HCEC 1CT (cell line): ENCODE measurements at regions not wholly inside any gene's neighbourhood (a gene's known extent, or its start where the extent isn't known, plus 50 kb on each side); places are given as distances from the start of the nearest gene placed in this dataset.

Source experiments
- DNase-seq: peaks from one replicate; pipeline ENCODE4 v3.0.0-alpha.2; 2017

DNA sequence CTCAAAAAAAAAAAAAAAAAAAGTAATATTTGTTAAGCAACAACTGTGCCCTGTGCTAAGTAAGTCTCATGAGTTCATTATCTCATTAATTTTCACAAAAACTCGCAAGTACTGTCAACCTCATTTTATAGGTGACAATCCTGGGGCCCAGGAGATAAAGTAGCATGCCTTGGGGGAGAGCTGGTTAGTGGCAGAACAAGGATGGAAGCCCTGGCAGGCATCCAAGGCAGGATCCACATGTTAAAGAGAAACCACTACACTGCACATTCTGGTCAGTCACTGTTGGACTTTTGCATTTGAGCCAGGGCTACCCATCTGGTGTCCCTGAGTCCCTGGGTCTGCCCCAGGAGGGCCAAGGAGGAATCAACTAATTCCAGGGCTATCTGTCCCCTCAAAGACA, 54.6 kb downstream of the ZFP36L2 start:
- DNase-seq: peak; percentile 12

DNA sequence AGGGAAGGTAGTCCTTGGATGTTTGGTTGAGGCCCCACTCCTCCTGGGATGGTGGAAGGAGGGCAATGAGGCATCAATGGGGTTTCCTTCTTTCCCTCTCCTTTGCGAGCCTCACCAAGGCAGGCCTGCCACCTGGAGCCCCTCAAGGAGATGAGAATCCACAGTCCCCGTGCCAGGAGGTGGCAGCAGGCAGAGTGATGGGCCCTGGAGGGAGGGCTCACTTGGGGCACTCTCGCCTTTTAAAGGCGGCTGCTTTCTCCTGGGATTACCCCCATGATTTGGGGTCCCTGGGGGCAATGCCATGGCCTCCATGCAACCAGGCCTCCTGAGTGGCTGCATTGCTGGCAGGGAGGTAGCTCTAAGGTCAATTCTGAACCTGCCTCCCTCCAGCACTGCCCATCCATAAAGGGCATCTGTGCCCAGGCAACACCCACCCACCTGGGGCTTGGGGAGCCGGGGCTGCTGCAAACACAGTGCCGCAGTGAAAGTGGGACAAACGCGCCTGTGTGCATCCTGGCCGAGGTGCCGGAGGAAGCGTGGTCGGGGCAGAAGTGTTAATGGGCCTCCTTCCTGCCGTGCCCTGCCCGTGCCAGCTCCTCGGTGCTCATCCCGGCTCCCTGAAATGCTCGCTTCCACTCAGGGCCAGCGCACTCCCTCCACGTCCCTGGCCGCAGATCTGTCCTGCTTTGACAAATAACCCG, 55.9 kb downstream of the ZFP36L2 start:
- no peak for DNase-seq

DNA sequence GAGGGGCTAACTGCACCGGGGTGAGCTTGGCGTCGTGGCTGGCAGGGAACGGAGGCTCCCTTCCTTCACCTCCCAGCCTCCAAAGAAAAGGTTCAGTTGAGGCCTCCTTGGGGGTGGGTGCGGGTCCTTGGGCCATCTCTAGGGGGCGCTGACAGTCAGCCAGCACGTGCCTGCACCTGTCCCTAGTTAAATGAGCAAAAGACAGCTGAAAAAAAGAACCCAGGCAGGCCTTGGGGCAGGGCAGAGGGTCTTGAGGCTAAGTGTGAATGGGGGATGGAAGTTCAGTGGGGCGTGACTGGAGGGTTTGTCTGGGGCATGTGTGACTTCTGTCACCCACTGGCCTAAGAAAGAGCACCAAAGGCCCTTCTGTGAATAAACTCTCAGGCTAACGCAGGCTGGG, 56.4 kb downstream of the ZFP36L2 start:
- DNase-seq: no peak

DNA sequence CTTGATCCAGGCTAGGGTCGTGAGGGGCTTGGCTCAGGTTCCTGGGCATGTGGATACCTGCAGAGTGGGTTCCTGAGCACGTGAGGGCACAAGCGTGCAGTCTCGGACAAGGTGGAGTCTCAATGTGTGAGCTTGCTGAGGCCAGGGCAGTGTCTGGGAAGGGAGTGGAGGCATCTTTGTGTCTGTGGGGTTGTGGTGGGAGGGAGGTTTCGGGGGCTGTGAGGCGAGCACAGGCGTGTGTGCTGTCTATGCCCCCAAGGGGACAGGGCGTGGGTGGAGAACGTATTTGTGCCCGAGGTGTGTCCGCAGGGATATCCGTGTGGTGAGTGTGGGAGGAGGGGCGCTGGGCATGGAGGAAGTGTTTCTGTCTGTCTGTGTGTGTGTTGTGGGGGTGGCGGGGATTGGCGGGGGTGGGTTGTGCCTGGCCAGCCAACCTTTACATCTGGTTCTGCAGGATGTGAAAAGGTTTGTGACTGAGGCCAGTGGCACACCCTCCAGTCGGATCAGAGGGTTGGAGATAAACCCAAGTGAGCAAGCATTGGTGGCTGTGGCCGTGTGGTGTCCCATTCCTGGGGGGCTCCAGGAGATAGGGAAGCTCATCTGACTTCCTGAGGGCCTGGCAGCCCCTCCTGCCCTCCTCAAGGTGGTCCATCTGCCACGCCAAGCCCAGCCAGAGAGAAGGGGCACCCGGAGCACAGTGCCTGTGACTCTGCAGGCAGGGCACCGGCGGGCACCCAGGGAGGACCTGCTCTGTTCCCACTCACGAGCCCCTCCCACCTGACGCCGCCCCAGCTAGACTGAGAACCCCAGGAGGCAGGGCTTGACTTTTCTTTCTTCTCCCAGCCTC, 57.1 kb downstream of the ZFP36L2 start:
- DNase-seq: no peak

GRCh38 chr2:43168016-43168369, 58.4 kb downstream of the ZFP36L2 start:
- no peak for DNase-seq

DNA sequence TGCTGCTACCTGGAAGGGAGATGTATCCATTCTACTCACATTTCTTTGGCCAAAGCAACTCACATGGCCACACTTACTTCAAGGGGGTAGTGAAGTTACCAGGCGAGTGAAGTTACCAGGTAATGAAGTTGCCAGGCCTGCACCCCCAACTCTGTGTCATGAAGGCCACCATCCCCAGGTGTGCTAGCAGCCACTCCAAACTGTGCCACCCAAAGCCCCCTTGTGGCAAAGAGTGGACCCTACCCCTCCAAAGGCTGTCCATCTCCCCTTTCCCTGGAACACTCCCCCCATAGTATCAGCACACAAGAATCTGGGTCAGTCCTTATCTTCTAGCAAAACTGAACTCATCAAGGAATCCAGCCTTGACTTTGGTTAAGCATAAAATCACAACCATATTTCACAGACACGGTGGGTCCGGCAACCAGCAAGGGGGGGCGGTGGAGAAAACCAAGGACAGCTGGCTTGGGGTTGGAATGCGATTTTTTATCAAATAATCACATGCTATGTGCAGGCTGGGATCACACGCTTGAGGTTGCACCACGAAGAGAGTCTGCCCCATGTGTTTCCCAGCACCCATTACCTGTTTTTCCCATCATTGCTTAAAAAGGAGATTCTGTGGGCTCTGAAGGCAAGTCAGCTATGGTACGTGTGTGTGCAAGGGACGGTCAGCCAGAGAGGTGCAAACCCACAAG, 60.9 kb downstream of the ZFP36L2 start:
- DNase-seq: no peak

GRCh38 chr2:43164686-43165085, 61.7 kb downstream of the ZFP36L2 start:
- no peak for DNase-seq

GRCh38 chr2:43163584-43164270, 62.7 kb downstream of the ZFP36L2 start:
- DNase-seq: no peak

DNA sequence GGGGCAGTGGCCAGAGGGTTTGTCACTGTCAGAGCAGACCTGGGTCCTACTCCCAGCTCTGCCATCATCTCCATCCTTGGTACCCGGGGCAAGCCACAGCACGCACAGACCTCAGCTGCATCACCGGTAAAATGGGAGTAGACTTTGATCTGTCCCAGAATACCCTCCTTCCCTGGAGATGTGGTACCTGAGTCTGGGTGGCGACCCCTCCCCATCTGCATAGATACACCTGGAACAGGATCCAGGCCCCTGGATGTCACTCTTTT, 64.0 kb downstream of the ZFP36L2 start:
- no peak for DNase-seq

- DNase-seq: no peak
Observed at GRCh38 chr2:43161650-43162510, 64.5 kb downstream of the ZFP36L2 start.

DNA sequence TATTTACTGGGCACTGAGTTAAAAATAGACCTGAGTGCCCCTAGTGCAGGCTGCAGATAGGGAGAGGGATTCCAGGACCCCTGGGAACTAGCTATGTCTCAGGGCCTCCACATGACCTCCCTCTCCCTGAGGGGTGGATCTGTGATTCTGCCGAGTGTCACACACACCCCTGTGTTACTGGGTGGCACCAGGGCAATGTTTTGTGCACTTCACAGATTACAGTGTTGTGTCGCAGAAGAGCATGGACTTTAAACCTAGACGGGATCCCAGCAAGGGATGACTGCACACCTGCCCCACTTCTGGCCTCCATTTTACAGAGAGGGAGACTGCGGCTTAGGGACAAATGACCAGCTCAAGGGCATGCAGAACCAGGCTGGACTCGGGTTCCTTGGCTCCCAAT, 65.6 kb downstream of the ZFP36L2 start:
- no peak for DNase-seq

DNA sequence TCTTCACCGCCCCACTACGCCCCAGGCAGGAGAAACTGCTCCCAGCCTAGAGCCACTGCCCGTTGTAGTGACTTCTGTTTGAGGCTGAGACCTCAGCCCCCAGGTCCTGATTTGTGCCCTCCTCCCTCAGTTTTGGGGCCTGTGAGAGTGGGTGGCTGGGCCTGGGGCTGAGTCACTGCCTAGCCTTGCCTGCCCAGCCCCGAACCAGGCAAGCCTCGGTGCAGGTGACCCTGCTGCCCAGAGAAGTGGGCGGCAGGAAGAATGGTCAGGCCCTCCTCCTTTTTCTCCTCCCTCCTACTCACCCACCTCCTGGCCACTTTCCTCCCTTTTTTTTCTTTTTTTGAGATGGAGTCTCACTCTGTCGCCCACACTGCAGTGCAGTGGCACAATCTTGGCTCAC, 66.6 kb downstream of the ZFP36L2 start:
- no peak for DNase-seq

DNA sequence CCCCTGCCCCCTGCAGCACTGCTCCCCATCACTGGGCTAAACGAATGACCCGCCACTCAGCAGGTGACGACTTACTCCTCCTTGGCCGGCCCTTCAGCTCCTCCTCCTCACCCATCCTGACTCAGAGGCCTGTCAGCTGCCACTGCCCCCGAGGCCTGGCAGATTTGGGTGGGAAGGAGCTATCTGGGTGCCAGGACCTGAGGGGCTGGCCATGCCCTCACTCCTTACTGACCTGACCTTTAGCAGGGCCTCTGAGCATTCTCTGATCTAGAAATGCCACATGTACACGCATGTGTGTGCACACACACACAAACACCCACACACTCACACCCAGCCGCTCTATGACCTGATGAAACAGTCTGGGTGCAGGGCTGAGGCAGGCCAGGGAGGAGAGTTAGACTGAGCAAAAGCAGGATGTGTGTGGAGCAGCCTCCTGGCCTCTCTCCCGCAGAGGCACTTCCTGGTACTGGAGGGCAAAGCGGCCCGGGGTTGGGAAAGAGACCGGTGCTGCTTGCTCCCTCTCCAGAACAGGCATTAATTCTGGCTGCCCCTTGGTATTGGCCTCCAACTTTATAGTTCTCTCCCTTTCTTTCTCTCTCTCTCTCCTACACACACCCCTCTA, 68.0 kb downstream of the ZFP36L2 start:
- DNase-seq: peak; percentile 80

GRCh38 chr2:43157506-43158246, 68.7 kb downstream of the ZFP36L2 start:
- peak; percentile 8 for DNase-seq

- no peak for DNase-seq
Observed at GRCh38 chr2:43155851-43156411, 70.5 kb downstream of the ZFP36L2 start.

DNA sequence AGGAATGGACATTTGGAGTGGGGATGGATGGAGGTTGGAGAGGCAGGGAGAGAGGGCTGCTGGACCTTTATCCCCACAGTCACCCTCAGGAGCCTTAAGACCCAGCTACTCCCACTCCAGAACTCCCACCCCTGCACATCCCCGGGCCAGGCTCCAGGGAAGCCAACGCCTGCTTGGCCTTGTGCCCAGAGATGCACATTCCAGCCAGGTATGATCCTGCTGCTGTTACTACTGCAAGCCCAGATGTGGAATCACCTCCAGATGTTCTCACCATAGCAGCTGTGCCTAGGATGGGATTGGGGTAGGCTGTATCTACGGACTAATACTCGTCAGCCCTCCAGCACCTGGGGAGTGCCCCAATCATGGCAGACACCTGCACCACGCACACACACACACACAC, 71.7 kb downstream of the ZFP36L2 start:
- no peak for DNase-seq

DNA sequence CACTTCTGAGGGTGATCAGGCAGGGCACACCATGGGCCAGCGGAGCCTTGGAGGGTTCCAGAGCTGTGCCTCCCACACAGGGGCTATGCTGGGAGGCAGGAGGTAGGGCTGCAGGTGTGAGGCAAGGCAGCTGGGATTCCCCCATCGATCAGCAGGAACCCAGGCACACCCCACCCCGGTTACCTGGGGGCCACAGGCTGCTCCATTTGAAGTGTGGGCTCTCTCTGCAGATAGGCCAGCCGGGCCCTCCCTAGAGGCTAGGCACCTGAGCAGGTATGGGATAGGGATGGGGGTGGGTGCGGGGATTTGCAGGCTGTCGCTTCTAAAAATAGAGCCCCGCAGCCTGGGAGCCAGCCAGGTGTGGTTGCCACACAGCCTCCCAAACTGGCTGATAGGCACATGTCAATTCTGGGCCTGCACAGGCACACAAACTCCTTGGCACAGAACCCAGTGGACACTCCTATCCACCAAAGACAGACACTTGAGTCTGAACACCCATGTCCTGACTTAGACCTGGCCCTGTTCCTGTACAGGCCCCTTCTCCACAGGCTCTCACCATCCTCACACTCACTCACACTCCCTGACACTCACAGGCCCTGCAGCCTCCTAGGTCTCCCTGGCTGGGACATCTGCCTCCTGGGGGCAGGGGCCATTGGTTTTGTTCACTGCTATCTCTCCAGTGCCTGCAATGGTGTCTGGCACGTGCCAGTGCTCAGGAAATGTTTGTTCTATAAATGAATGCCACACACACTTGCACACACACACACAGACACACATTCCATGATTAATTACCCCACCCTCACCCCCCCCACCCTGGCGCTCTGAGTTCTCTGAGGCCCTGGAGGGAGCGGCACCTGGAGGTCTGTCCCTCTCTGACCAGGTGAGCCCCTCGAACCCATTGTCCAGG, 73.4 kb downstream of the ZFP36L2 start:
- no peak for DNase-seq

- DNase-seq: no peak
Observed at GRCh38 chr2:43152186-43152585, 74.2 kb downstream of the ZFP36L2 start.

- no peak for DNase-seq
Observed at GRCh38 chr2:43149482-43150107, 76.8 kb downstream of the ZFP36L2 start.
